GM18499 (cell line): ENCODE measurements at regions not wholly inside any gene's neighbourhood (a gene's known extent, or its start where the extent isn't known, plus 50 kb on each side); places are given as distances from the start of the nearest gene placed in this dataset.
A peak's percentile ranks its signal among the peaks of the same experiment; 100 is the strongest.

Experiments used
- ATAC-seq: cut with Tn5 transposase; IDR thresholded peaks from one replicate; pipeline ENCODE4 v1.9.1; 2021; ENCODE audit warnings: moderate number of reproducible peaks; ENCODE audit not compliant: insufficient read depth, unreplicated experiment

GRCh38 chr5:115439639-115440038, 104.9 kb downstream of the FEM1C start:
- no peak for ATAC-seq

GRCh38 chr5:115439042-115439441, 105.5 kb downstream of the FEM1C start:
- ATAC-seq: no peak

- ATAC-seq: no peak
Measured at GRCh38 chr5:115435778-115436712, 108.5 kb downstream of the FEM1C start.

GRCh38 chr5:115435065-115435777, 109.4 kb downstream of the FEM1C start:
- ATAC-seq: no peak

- no peak for ATAC-seq
Measured at GRCh38 chr5:115433918-115434317, 110.7 kb downstream of the FEM1C start.

GRCh38 chr5:115432691-115433090, 111.9 kb downstream of the FEM1C start:
- no peak for ATAC-seq

- ATAC-seq: no peak
Measured at GRCh38 chr5:115431116-115431515, 113.5 kb downstream of the FEM1C start.

- no peak for ATAC-seq
Measured at GRCh38 chr5:115430374-115430773, 114.2 kb downstream of the FEM1C start.

- ATAC-seq: no peak
Measured at GRCh38 chr5:115429345-115429940, 115.1 kb downstream of the FEM1C start.

- no peak for ATAC-seq
Measured at GRCh38 chr5:115428676-115429075, 115.9 kb downstream of the FEM1C start.

GRCh38 chr5:115428248-115428647, 116.3 kb downstream of the FEM1C start:
- no peak for ATAC-seq

- ATAC-seq: no peak
Measured at GRCh38 chr5:115424446-115424845, 120.1 kb downstream of the FEM1C start.

GRCh38 chr5:115424030-115424429, 120.5 kb downstream of the FEM1C start:
- ATAC-seq: no peak

- ATAC-seq: no peak
Measured at GRCh38 chr5:115423541-115423940, 121.0 kb downstream of the FEM1C start.

GRCh38 chr5:115423051-115423450, 121.5 kb downstream of the FEM1C start:
- ATAC-seq: no peak

- peak; percentile 64 for ATAC-seq
Measured at GRCh38 chr5:115420812-115421211, 123.8 kb downstream of the FEM1C start.

GRCh38 chr5:115419846-115420585, 123.6 kb upstream of the CCDC112 start:
- ATAC-seq: no peak

GRCh38 chr5:115418788-115419187, 122.3 kb upstream of the CCDC112 start:
- ATAC-seq: no peak

GRCh38 chr5:115417076-115417475, 120.6 kb upstream of the CCDC112 start:
- no peak for ATAC-seq

- ATAC-seq: peak; percentile 42
Measured at GRCh38 chr5:115415143-115415491, 118.7 kb upstream of the CCDC112 start.
